BJ (cell line): ENCODE measurements at regions not wholly inside any gene's neighbourhood (a gene's known extent, or its start where the extent isn't known, plus 50 kb on each side); places are given as distances from the start of the nearest gene placed in this dataset.

Experiments used
- CTCF ChIA-PET: fragments of 350-600 bp; formaldehyde crosslinking; extraction: SDS; loops from one replicate; lab custom pipeline; 2021; ENCODE audit warnings: antibody characterized with exemption, inconsistent platforms; lab: Yijun Ruan, JAX
- POLR2A ChIA-PET: fragments of 300-600 bp; sonication (Branson Sonifier 250); formaldehyde crosslinking; extraction: SDS; loops from one replicate; lab custom pipeline; 2021; ENCODE audit warnings: antibody characterized with exemption; lab: Charles Lee
- DNase-seq: peaks from one replicate; pipeline ENCODE4 v3.0.0-alpha.2; 2011; ENCODE audit warnings: low read depth
- H3K27me3 ChIP-seq: 2 replicates; pipeline ENCODE4 v1.6.0; 2011; ENCODE audit warnings: low read length; ENCODE audit not compliant: control insufficient read depth, insufficient read depth
- H3K36me3 ChIP-seq: 2 replicates; pipeline ENCODE4 v1.5.1; 2011; ENCODE audit warnings: low read length; ENCODE audit not compliant: control insufficient read depth, insufficient read depth
- H3K4me3 ChIP-seq: 2 replicates; pipeline ENCODE4 v1.5.1; 2011; ENCODE audit warnings: low read depth, mild to moderate bottlenecking, control low read depth, low read length
- CTCF ChIP-seq: IDR thresholded peaks from 2 replicates; pipeline ENCODE4 v1.5.1; 2011; ENCODE audit warnings: low read depth, mild to moderate bottlenecking, control low read depth, inconsistent platforms, low read length, moderate library complexity; ENCODE audit not compliant: insufficient read depth

- no peak for TF ChIP-seq CTCF
- Histone ChIP-seq H3K36me3 (no peaks in the 10 kb centered on the region), H3K27me3 (no peaks in the 10 kb centered on the region), H3K4me3 (no peak overlapping the region)
- DNase-seq, result no peak
- CTCF ChIA-PET, result no interaction called here
- POLR2A ChIA-PET, result no interaction called here
Observed at GRCh38 chrX:151796576-151796975, 62.0 kb downstream of the CNGA2 start.

GRCh38 chrX:151801980-151802379, 67.4 kb downstream of the CNGA2 start:
- DNase-seq, result no peak
- Histone ChIP-seq H3K36me3 (no peaks in the 10 kb centered on the region), H3K27me3 (no peaks in the 10 kb centered on the region), H3K4me3 (no peak overlapping the region)
- ChIA-PET CTCF (interaction anchor here (0.6 to 1.3 kb wide), 4 partner anchors 12 to 97 kb away, joined by 3 read pairs; no protein-coding TSS in a partner anchor), POLR2A (no interaction called here)
- TF ChIP-seq CTCF, result peak; percentile 33

- ChIA-PET CTCF (no interaction called here), POLR2A (no interaction called here)
- TF ChIP-seq CTCF, result no peak
Observed at GRCh38 chrX:151806967-151807540, 72.5 kb downstream of the CNGA2 start.

GRCh38 chrX:151812661-151813060, 78.1 kb downstream of the CNGA2 start:
- no peak for TF ChIP-seq CTCF
- Histone ChIP-seq H3K4me3 (no peak overlapping the region), H3K27me3 (no peaks in the 10 kb centered on the region), H3K36me3 (no peaks in the 10 kb centered on the region)
- DNase-seq, result no peak
- ChIA-PET CTCF (interaction anchor here (1.3 kb wide), 1 partner anchor 13 kb away, joined by 3 read pairs; no protein-coding TSS in a partner anchor), POLR2A (no interaction called here)

More at GRCh38 chrX:151806967-151807540, 72.5 kb downstream of the CNGA2 start:
- no peak for DNase-seq
- Histone ChIP-seq H3K36me3 (no peaks in the 10 kb centered on the region), H3K4me3 (no peak overlapping the region), H3K27me3 (no peaks in the 10 kb centered on the region)

- no peak for TF ChIP-seq CTCF
- DNase-seq, result no peak
- Histone ChIP-seq H3K4me3 (no peak overlapping the region), H3K27me3 (no peaks in the 10 kb centered on the region), H3K36me3 (no peaks in the 10 kb centered on the region)
- ChIA-PET CTCF (interaction anchor here (1.4 kb wide), 1 partner anchor 12 kb away, joined by 3 read pairs; no protein-coding TSS in a partner anchor), POLR2A (no interaction called here)
Observed at GRCh38 chrX:151814767-151815166, 80.2 kb downstream of the CNGA2 start.
